SK-MEL-5 (cell line): ENCODE measurements at regions not wholly inside any gene's neighbourhood (a gene's known extent, or its start where the extent isn't known, plus 50 kb on each side); places are given as distances from the start of the nearest gene placed in this dataset.
"Not testable (repeated sequence)": the region's sequence is repeated elsewhere in the genome, so short reads cannot be mapped to it uniquely, and the experiment has no call there.

ENCODE experiments used
- DNase-seq: peaks from one replicate; pipeline ENCODE4 v3.0.0-alpha.2; 2016; ENCODE audit warnings: low read depth, low spot score
- in situ Hi-C: cut with HindIII; loops from 2 replicates; pipeline ENCODE4 v1.10.0; 2016; ENCODE audit warnings: low sequenced_read_pairs, high pct_unique_total_duplicates, low pct_unique_long_range_greater_than_20kb

DNA sequence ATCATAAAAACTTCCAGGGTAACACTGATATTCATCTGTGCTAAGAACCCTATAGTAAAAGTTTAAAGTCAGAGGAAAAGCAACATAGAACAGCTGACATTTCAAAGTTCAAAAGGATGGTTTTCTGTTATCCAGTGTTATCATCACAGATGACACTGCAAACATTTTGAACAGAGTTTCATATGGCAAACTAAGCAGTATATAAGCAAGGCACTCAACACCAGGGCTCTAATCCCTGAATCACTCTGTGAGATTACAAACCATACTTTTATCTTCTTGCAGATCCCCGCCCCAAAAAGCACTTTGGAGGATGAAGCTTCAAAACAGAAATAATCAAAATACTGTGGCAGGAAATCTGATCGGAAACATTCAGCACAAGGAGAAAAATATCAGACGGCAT lies 508.2 kb upstream of the KIF2B start:
- no peak for DNase-seq

DNA sequence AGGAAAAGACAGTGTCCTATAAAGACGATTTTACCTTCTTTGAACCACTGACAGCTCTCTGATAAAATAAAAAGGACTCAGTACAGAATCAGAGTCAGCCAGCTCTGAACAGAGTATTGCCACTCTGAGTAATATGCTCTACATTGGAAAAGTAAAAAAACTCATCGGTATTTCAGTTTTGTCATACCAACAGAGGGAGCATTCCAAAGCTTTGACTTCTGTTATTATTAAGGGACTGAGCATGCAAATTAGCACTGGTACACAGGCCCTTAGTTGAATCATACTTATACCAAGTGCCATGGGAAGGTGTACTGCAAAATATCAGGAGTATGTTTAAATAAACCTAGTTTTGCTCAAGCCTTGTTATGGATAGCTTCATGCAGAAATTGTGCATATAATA lies 509.0 kb upstream of the KIF2B start:
- DNase-seq = no peak
- in situ Hi-C loops = no loop called here

More for the DNA sequence above, 508.2 kb upstream of the KIF2B start:
- in situ Hi-C loops = no loop called here

DNA sequence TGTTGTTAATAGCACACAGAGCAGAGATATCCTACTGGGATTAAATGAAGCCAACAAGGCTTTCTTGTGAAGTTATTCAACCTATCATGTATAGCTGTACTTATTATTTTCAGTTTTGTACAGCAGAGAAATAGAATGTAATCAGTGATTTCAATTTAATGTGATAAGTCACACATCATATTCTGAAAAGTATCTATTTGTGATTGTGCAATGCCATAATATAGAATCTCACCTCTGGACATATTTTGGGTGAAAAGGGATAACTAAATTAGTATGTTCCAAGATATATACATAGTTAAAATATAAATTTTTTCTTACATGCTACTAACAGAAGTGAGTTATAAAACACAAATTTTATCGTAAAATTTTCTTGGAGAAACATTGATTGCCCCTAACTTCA lies 544.3 kb upstream of the KIF2B start:
- DNase-seq = no peak
- in situ Hi-C loops = no loop called here

DNA sequence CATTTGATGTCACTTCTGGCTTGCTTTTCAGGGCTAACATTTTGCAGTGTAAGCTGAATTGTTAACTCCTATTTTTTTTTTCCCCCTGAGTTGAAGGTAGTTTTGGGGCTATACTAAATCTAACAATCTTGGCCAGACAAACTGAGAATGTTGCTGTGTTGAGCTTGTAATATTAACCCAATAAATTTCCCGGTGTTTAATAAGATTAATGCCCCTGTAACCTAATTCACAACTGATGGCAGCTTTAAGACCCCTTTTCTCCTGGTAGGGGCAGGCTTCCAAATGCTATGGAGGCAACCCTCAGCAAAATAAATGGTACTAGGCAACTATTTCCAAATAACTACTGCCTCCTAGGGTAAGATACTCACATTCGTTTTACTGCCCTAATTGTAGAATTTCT lies 549.6 kb upstream of the KIF2B start:
- in situ Hi-C loops = no loop called here
- no peak for DNase-seq

DNA sequence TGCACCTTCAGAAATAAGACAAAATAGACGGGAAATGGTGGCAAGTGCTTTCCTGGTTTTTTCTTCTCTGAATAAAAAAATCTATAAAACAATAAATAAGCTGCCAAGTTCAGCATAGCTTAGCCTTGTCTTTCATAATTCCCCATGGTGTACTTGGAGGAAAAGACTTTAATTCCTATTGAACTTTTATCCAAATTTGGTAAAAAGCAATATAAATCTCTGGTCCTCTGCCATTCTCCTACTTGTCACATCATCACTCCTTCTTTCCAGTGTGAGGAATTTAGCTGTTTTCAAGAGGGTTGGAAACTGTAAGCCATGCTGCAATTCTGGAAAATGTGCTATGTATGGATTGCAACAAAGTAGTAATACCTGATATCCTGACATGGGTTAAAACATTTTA lies 551.8 kb upstream of the KIF2B start:
- DNase-seq = no peak
- in situ Hi-C loops = no loop called here

DNA sequence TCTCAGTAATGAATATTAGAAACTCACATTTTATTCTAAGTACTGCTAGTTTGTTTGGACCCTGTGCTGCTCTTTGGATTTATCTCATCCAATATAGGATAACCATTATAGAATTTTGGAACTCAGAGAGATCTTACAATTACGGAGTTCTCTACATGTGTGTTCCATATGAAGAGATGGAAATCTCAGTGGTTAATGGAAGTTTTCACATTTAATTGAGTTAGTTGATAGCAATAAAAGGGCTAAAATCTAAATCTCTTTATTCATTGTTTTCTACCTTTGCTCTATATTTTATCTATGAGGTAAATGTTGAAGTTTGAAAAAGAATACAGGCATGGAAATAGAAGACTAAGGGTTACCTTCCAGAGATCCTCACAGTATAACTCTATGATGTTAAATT lies 558.0 kb upstream of the KIF2B start:
- in situ Hi-C loops = no loop called here
- no peak for DNase-seq

DNA sequence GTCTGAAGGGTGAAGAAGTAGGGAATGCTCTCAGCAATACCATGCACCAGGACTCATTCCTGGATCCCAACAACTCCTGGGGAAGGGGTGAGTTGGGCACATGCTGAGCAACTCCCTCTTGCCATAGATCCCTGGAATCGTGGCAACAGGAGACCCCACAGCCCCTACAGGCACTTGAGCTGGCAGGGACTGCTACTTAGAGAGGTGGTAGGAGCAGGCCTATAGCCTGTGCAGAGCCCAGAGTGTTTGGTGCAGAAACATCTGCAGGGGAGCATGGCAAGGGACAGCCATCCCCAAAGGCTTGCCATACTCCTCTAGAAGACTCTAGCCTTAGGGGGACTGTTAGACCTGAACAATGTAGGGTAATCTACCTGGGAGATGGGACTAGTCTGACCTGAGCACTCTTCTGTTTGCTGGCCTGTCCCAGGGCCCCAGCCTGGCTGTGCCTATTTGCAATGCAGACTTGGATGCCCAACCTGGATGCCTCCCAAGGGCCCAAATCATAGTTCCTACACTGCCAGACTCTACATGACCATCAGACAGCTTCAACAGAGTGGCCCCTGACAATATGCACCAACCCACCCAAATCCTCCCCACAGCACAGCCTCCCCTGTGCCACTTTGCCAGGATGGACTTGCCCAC lies 568.6 kb upstream of the KIF2B start:
- in situ Hi-C loops = no loop called here
- no peak for DNase-seq

DNA sequence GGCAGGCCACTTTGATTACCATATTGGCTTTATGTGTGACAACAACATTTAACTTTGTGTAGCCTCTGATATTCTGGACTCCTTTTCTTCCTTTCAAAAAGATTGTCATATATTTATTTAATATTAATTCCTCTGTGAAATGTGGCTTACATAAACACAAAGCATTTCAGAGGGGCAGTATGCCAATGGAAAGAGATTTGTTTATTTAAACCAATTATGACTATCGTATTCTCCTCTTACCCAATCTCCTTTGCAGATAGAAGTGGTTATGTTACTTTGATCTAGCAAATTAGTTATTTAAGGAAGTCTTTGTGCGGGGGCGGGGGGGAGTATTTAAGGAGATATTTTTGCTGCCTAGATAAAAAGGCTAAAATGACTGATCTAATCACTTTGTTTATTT lies 573.7 kb upstream of the KIF2B start:
- in situ Hi-C loops = no loop called here
- DNase-seq = no peak

DNA sequence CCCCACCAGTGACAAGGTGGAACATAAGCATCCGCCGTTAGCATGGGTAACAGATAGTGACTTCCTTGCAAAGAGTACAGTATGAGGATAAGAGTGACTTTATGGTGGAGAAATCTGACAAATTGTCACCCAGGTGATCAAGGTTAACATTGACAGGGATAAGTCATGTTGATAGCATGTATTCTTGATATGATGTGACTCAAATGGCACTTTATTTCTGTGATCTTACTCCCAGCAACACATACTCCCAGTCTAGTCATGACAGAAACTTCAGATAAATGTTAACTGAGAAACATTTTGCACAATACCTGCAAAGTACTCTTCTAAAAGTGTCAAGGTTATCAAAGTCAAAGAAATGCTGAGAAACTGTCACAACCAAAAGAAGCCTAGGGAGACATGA lies 588.6 kb upstream of the KIF2B start:
- DNase-seq = no peak
- in situ Hi-C loops = no loop called here

DNA sequence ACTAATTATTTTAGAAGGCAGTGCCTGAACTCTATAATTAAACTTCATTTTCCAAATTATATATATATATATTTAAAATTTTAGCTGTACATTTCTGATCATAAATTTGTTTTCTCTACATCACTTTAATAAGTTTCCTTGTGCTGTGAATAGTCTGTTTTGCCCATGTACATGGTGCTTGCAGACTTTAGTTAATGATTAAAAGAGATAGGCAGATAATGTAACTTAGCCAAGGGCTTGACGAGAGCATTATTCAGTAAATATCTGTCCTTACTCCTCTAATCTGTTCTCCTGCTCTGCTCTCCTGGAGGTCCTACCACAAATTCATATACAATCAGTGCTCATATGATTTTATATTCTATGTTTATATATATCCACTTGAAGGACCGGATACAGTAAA lies 595.2 kb upstream of the KIF2B start:
- DNase-seq = no peak
- in situ Hi-C loops = no loop called here

DNA sequence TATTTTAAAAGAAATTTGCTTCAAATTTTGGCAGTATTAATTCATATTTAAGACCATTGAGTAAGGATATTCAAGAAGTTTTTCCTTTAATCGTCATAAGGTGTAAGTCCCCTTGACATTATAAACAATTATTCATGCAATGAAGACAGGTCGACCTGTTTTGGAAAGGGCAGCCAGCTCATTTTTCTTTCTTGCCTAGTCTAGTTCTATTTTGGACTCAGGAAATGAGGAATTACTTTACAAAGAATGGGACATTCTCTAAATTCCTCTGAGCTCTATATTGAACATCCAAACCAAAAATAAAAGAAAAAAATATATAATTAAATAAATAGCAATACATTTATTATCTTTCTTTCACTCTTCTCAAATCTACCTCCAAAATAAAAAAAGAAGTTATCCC lies 595.6 kb upstream of the KIF2B start:
- DNase-seq = no peak
- in situ Hi-C loops = no loop called here

DNA sequence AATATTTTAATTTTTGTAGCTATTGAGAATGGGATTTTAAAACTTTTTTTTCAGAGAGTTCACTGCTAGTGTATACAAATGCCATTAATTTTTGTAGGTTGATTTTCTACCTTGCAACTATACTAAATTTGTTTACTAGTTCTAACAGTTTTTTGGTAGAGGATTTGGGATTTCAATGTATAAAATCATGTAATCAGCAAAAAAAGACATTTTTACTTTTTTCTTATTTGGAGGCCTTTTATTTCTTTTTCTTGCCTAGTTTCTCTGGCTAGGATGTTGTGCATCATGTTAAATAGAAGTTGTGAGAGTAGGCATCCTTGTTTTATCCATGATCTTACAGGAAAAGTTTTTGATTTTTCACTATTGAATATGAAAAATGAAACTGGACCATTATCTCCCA lies 602.9 kb upstream of the KIF2B start:
- in situ Hi-C loops = no loop called here
- DNase-seq = no peak

DNA sequence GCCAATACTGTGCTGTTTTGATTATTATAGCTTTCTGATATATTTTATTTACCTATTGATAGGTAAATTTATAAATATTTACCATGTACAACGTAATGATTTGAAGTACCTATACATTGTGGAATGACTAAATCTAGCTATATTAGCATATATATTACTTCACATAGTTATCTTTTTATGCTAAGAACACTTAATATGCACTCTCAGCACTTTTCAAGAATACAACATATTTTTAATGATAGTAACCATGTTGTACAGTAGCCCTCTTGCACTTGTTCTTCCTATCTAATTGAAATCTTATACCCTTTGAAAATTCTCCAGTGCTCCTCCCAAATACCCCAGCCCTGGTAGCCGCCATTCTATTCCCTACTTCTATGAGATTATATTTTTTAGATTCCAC lies 604.0 kb upstream of the KIF2B start:
- in situ Hi-C loops = no loop called here
- DNase-seq = no peak

DNA sequence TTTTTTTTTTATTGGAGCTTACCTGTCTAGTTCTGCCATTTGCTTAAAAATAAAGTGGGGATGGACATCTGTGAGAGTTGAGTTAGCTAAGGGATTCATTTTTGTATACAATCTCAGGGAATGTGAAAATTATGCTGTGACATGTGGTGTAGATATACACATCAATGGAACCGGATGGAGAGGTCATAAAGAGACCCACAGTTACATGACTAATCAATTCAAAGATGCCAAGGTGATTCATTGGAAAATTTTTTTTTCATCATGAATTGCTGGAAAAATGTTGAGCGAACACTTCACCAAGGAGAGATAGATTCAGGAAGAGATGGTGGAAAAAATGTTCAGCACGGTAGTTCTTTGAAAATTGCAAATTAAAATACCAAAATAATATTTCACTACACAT lies 605.4 kb upstream of the KIF2B start:
- in situ Hi-C loops = no loop called here
- DNase-seq = no peak

DNA sequence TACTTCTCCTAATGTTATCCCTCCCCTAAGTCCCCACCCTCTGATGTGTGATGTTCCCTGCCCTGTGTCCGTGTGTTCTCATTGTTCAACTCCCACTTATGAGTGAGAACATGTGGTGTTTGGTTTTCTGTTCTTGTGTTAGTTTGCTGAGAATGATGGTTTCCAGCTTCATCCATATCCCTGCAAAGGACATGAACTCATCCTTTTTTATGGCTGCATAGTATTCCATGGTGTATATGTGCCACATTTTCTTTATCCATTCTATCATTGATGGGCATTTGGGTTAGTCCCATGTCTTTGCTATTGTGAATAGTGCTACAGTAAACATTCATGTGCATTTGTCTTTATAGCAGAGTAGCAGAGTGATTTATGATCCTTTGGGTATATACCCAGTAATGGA lies 613.8 kb upstream of the KIF2B start:
- in situ Hi-C loops, DNase-seq: not testable (repeated sequence)

DNA sequence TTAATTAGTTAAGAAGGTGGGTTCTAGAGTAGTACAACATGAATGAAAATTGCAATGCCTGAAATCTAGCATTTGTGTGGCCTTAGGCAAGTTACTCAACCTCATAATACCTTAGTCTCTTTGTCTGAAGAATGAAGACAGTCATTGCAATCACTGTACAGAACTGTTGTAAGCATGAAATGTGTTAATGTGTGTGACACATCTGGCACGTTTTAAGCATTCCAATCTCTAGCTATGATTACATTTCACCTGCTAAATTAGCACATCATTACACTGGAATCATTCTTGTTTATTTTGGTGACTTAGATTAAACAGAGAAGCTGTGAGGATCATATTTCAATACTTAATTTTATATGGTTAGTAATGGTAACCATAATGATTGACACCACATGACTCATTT lies 629.7 kb upstream of the KIF2B start:
- DNase-seq = no peak
- in situ Hi-C loops = no loop called here

DNA sequence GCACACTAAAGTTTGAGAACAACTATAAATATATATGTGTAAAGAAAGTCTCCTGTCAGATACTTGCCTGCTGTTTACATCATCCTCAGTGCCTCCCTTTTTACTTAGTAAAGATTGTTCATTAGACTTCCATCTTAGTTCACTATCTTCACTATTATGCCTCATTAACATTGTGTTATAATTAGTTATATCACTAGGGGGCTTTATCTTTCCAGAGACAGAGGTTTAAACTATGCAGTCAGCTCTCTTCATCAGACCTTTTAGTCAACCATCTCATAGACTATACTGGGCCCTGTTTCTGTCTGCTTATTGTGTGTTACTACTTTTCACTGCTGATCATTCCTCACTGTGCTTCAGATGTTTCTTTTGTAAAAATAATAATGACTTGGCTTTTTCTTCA lies 630.8 kb upstream of the KIF2B start:
- DNase-seq = peak; percentile 6
- in situ Hi-C loops = no loop called here

DNA sequence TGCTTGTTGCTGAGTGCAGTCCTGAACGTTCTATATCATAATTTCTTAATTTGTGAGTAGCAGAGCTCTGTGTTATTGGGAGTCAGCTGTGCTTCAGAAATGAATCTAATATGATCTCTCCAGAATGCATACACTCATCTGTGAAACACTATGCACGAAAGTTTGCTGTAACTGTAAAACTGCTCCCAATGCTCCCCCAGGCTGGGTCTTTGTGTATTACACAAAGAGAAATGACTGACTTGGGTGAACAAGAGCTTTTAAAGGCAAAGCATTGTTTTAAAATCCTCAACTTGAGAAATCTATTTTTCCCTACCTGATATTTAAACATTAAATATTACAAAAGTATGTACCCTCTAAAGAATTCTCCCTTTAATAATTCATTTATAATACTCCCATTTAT lies 636.7 kb upstream of the KIF2B start:
- DNase-seq = no peak
- in situ Hi-C loops = no loop called here

DNA sequence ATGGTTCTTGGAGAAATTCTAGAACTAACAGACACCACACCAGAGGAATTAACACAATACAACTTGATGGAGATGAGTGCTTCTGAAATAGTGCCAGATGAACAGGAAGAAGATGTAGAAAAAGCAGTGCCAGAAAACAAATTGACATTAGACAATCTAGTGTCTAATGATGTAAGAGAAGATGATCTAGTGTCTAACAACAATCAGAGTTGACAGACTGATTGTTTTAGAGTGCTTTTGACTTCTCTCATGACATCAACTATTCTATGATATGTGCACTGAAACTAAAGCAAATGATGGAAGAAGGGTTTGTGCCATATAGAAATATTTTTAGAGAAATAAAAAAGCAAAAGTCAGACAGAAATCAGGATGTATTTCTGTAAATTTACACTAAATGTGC lies 646.1 kb upstream of the KIF2B start:
- no peak for DNase-seq
- in situ Hi-C loops = no loop called here

DNA sequence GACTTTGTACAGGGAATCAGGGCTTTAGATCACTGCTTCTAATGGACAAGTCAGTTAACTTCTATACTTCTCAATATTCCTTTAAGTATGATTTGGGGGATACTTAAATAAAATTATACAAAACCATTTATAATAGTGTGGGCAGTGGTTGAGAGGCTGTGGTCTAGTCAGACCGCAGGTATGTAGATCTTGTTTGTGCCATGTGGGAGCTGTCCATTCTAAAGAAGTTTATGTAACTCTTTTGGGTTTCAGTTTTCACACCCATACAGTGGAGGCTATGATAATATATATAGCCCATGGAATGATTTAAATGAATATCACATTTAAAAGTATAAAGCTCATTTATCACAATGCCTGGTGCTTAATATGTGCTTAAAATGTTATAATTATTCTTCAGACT lies 654.3 kb upstream of the KIF2B start:
- no peak for DNase-seq
- in situ Hi-C loops = no loop called here
